DOHH2 (cell line): ENCODE measurements at regions not wholly inside any gene's neighbourhood (a gene's known extent, or its start where the extent isn't known, plus 50 kb on each side); places are given as distances from the start of the nearest gene placed in this dataset.

Experiments
- H3F3A ChIP-seq: fragments of 200-600 bp; sonication (generic), shearing (Covaris generic); 2 replicates; pipeline ENCODE4 v1.6.0; 2016; ENCODE audit warnings: antibody characterized with exemption, mild to moderate bottlenecking; ENCODE audit not compliant: control insufficient read depth, insufficient read depth
- H3K27ac ChIP-seq: fragments of 200-600 bp; sonication (generic); 2 replicates; pipeline ENCODE4 v1.5.1; 2014; ENCODE audit warnings: low read depth, mild to moderate bottlenecking, low read length, moderate library complexity
- H3K27me3 ChIP-seq: fragments of 200-600 bp; sonication (generic); 2 replicates; pipeline ENCODE4 v1.6.1; 2014; ENCODE audit warnings: mild to moderate bottlenecking, low read length, mixed read lengths; ENCODE audit not compliant: control insufficient read depth
- H3K36me3 ChIP-seq: fragments of 200-600 bp; sonication (generic); 2 replicates; pipeline ENCODE4 v1.6.1; 2014; ENCODE audit warnings: mild to moderate bottlenecking, low read length, moderate library complexity, mixed read lengths; ENCODE audit not compliant: control insufficient read depth
- H3K4me1 ChIP-seq: fragments of 200-600 bp; sonication (generic); 2 replicates; pipeline ENCODE4 v1.6.1; 2014; ENCODE audit warnings: mild to moderate bottlenecking, low read length, mixed read lengths; ENCODE audit not compliant: control insufficient read depth
- H3K4me2 ChIP-seq: fragments of 200-600 bp; sonication (generic); 2 replicates; pipeline ENCODE4 v1.6.0; 2014; ENCODE audit warnings: mild to moderate bottlenecking, low read length, moderate library complexity
- H3K4me3 ChIP-seq: fragments of 200-600 bp; sonication (generic); 2 replicates; pipeline ENCODE4 v1.5.1; 2014; ENCODE audit warnings: mild to moderate bottlenecking, low read length, mixed read lengths
- H3K79me2 ChIP-seq: fragments of 200-600 bp; sonication (generic); 2 replicates; pipeline ENCODE4 v1.6.1; 2014; ENCODE audit warnings: mild to moderate bottlenecking, low read length, mixed read lengths; ENCODE audit not compliant: control insufficient read depth
- H3K9me2 ChIP-seq: fragments of 200-600 bp; sonication (generic); replicated peaks from 2 replicates; pipeline ENCODE4 v1.6.1; 2014; ENCODE audit warnings: mild to moderate bottlenecking, low read length, mixed read lengths; ENCODE audit not compliant: control insufficient read depth
- H3K9me3 ChIP-seq: fragments of 200-600 bp; sonication (generic); 2 replicates; pipeline ENCODE4 v1.6.1; 2014; ENCODE audit warnings: antibody characterized with exemption, low read length, mixed read lengths; ENCODE audit not compliant: control insufficient read depth, insufficient read depth
- H4K20me1 ChIP-seq: fragments of 200-600 bp; sonication (generic); 2 replicates; pipeline ENCODE4 v1.6.0; 2014; ENCODE audit warnings: low read depth, mild to moderate bottlenecking, antibody characterized with exemption, low read length, moderate library complexity; ENCODE audit not compliant: control insufficient read depth, insufficient read depth
- CTCF ChIP-seq: fragments of 200-600 bp; sonication (generic); IDR thresholded peaks from one replicate; pipeline ENCODE4 v1.5.1; 2014; ENCODE audit warnings: antibody characterized with exemption, mild to moderate bottlenecking, low read depth, low read length; ENCODE audit not compliant: poor library complexity, severe bottlenecking
- EZH2phosphoT487 ChIP-seq: fragments of 200-600 bp; sonication (generic); IDR thresholded peaks from 2 replicates; pipeline ENCODE4 v1.6.1; 2017; ENCODE audit warnings: borderline replicate concordance, mild to moderate bottlenecking, antibody characterized with exemption, low read length, moderate library complexity, mixed read lengths

GRCh38 chr20:57966620-57967019, 256.8 kb upstream of the PMEPA1 start:
- Histone ChIP-seq H3K27ac (no peak overlapping the region), H3K9me2 (no peaks in the 10 kb centered on the region), H4K20me1 (no peaks in the 10 kb centered on the region), H3K4me3 (no peak overlapping the region), H3K36me3 (no peaks in the 10 kb centered on the region), H3K9me3 (no peaks in the 10 kb centered on the region), H3K4me1 (no peaks in the 10 kb centered on the region), H3K79me2 (no peaks in the 10 kb centered on the region), H3K4me2 (no peak overlapping the region), H3K27me3 (peaks cover 7% of the 10 kb centered on the region), H3F3A (no peaks in the 10 kb centered on the region)
- TF ChIP-seq CTCF (no peak), EZH2phosphoT487 (no peak)

DNA sequence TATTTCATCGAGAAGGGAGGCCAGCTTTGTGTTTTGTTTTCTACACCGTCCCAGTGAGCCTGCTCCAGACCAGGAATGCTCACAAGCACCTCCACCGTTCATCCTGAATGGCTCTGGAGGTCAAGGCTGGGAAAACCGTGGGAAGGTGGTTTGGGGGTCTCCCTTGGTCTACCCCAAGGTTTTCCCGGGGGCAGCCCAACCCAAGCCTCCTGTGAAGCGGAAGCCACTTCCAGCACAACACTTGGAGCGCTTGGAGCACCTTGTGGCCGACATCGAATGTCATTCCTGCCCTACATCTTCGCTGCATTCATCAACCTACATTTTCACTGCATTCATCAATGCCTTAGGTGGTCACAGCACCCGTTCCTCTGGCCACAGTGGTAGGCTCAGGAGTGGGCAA, 255.6 kb upstream of the PMEPA1 start:
- H3K9me3 ChIP-seq, result no peaks in the 10 kb centered on the region
- no peaks in the 10 kb centered on the region for H4K20me1 ChIP-seq
- no peaks in the 10 kb centered on the region for H3K36me3 ChIP-seq
- no peaks in the 10 kb centered on the region for H3K79me2 ChIP-seq
- no peak overlapping the region for H3K4me2 ChIP-seq
- no peak overlapping the region for H3K27ac ChIP-seq
- no peak for TF ChIP-seq EZH2phosphoT487
- TF ChIP-seq CTCF, result no peak
- peaks cover 7% of the 10 kb centered on the region for H3K27me3 ChIP-seq
- H3K9me2 ChIP-seq, result no peaks in the 10 kb centered on the region
- H3K4me3 ChIP-seq, result no peak overlapping the region
- no peaks in the 10 kb centered on the region for H3K4me1 ChIP-seq
- no peaks in the 10 kb centered on the region for H3F3A ChIP-seq

DNA sequence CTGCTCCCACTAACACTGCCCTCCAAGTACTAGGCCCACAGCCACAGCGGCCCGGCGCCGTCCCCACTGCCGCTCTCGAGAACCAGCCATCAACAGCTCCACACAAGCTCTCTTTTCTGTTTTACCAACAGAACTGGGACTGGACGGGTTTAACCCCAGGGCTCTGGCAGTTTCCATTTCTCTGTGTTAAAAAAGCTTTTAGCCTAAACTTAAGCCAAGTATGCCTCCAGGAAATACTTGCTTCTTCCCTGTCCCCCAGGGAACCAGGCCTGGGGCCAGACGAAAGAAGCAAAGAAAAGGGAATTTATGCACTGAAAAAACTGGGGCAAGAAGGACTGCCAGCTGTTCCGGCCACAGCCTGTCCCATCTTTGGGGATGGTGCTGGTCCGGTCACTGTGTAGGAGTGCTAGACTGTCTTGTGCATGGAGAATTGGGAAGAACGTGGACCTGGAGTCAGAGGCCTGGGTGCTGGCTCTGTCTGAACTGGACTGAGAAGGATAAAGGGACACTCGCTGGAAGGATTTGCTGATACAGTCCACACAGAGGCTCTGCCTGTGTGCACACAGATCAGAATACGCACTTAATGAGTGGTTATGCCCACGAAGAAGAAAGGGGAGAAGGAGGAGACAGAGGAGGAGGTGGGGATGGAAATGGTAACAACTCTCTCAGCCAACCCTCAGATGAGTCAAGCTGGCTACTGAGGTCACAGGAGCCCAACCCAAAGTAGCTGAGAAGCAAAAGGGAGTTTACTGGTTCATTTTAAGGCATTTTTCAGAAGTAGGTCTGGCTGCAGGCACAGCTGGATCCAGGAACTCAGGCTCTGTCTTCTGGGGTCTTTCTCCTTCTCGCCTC, 254.4 kb upstream of the PMEPA1 start:
- Histone ChIP-seq H3K9me3 (no peaks in the 10 kb centered on the region), H3K4me3 (no peak overlapping the region), H3K4me2 (no peak overlapping the region), H3K4me1 (no peaks in the 10 kb centered on the region), H4K20me1 (no peaks in the 10 kb centered on the region), H3F3A (no peaks in the 10 kb centered on the region), H3K79me2 (no peaks in the 10 kb centered on the region), H3K36me3 (no peaks in the 10 kb centered on the region), H3K9me2 (no peaks in the 10 kb centered on the region), H3K27me3 (peaks cover 7% of the 10 kb centered on the region), H3K27ac (no peak overlapping the region)
- TF ChIP-seq CTCF (no peak), EZH2phosphoT487 (no peak)
